HAP-1 (cell line): ENCODE measurements at regions not wholly inside any gene's neighbourhood (a gene's known extent, or its start where the extent isn't known, plus 50 kb on each side); places are given as distances from the start of the nearest gene placed in this dataset.

ENCODE experiments used
- DNase-seq, 2 experiments: peaks; one replicate each; pipeline ENCODE4 v3.0.0-alpha.2; 2016 to 2020; ENCODE audit warnings: low spot score in 2 of 2
- H3K27me3 ChIP-seq: fragments of 250-450 bp; sonication (Bioruptor Pico); 2 replicates; pipeline ENCODE4 v1.5.1; 2020; ENCODE audit warnings: low read depth, mild to moderate bottlenecking, moderate library complexity
- H3K36me3 ChIP-seq: fragments of 250-450 bp; sonication (Bioruptor Pico); replicated peaks from 2 replicates; pipeline ENCODE4 v1.5.1; 2020; ENCODE audit warnings: mild to moderate bottlenecking
- H3K4me1 ChIP-seq: fragments of 250-450 bp; sonication (Bioruptor Pico); 2 replicates; pipeline ENCODE4 v1.5.1; 2020; ENCODE audit warnings: mild to moderate bottlenecking
- H3K4me3 ChIP-seq: fragments of 250-450 bp; sonication (Bioruptor Pico); 2 replicates; pipeline ENCODE4 v1.5.1; 2020; ENCODE audit warnings: mild to moderate bottlenecking, moderate library complexity
- H3K9me3 ChIP-seq: fragments of 250-450 bp; sonication (Bioruptor Pico); 2 replicates; pipeline ENCODE4 v1.5.1; 2020; ENCODE audit warnings: mild to moderate bottlenecking, moderate library complexity
- in situ Hi-C: fragments of 300-500 bp; cut with MboI; formaldehyde crosslinking; loops from 3 replicates; pipeline ENCODE4 v1.14.3; 2020; ENCODE audit warnings: low sequenced_read_pairs, inconsistent platforms, mixed read lengths

GRCh38 chr15:25186411-25186810 lies 231.6 kb downstream of the SNRPN start:
- no peak overlapping the region for H3K4me3 ChIP-seq
- in situ Hi-C loops = no loop called here
- H3K4me1 ChIP-seq = no peaks in the 10 kb centered on the region
- DNase-seq = no peak
- no peaks in the 10 kb centered on the region for H3K27me3 ChIP-seq
- no peaks in the 10 kb centered on the region for H3K36me3 ChIP-seq
- peaks cover 2% of the 10 kb centered on the region; the same call in 1 of the 2 replicates for H3K9me3 ChIP-seq

GRCh38 chr15:25186906-25187645 lies 232.3 kb downstream of the SNRPN start:
- DNase-seq = no peak
- Histone ChIP-seq H3K36me3 (no peaks in the 10 kb centered on the region), H3K4me1 (no peaks in the 10 kb centered on the region), H3K9me3 (peaks cover 2% of the 10 kb centered on the region; the same call in 1 of the 2 replicates), H3K4me3 (no peak overlapping the region), H3K27me3 (no peaks in the 10 kb centered on the region)
- in situ Hi-C loops = no loop called here

- in situ Hi-C loops = no loop called here
- no peak for DNase-seq
- H3K4me3 ChIP-seq = no peak overlapping the region
- H3K36me3 ChIP-seq = no peaks in the 10 kb centered on the region
- H3K9me3 ChIP-seq = peaks cover 2% of the 10 kb centered on the region; the same call in 1 of the 2 replicates
- H3K27me3 ChIP-seq = no peaks in the 10 kb centered on the region
- no peaks in the 10 kb centered on the region for H3K4me1 ChIP-seq
These were observed 233.3 kb downstream of the SNRPN start for GRCh38 chr15:25188051-25188450.

GRCh38 chr15:25188551-25189101 lies 233.8 kb downstream of the SNRPN start:
- Histone ChIP-seq H3K9me3 (peaks cover 2% of the 10 kb centered on the region; the same call in 1 of the 2 replicates), H3K4me1 (no peaks in the 10 kb centered on the region), H3K27me3 (no peaks in the 10 kb centered on the region), H3K4me3 (no peak overlapping the region), H3K36me3 (no peaks in the 10 kb centered on the region)
- in situ Hi-C loops = no loop called here
- DNase-seq = no peak

GRCh38 chr15:25189551-25189950 lies 234.8 kb downstream of the SNRPN start:
- Histone ChIP-seq H3K9me3 (peaks cover 3% of the 10 kb centered on the region; the same call in 1 of the 2 replicates), H3K4me1 (no peaks in the 10 kb centered on the region), H3K4me3 (no peak overlapping the region), H3K27me3 (no peaks in the 10 kb centered on the region), H3K36me3 (no peaks in the 10 kb centered on the region)
- no peak for DNase-seq
- in situ Hi-C loops = no loop called here

- no peaks in the 10 kb centered on the region for H3K27me3 ChIP-seq
- 0 out of 2 replicates have a peak, but pooled peaks cover 2% of the 10 kb centered on the region for H3K9me3 ChIP-seq
- no peak overlapping the region for H3K4me3 ChIP-seq
- in situ Hi-C loops = no loop called here
- H3K36me3 ChIP-seq = no peaks in the 10 kb centered on the region
- H3K4me1 ChIP-seq = no peaks in the 10 kb centered on the region
- DNase-seq = no peak
These were observed 237.9 kb downstream of the SNRPN start for GRCh38 chr15:25192651-25193050.

- no peak for DNase-seq
- in situ Hi-C loops = loop anchor here (25.0 kb wide), 1 partner anchor 1570 kb away; the partner anchor contains the start of gene MAGEL2
- Histone ChIP-seq H3K27me3 (no peaks in the 10 kb centered on the region), H3K4me1 (no peaks in the 10 kb centered on the region), H3K4me3 (no peak overlapping the region), H3K36me3 (no peaks in the 10 kb centered on the region), H3K9me3 (no peaks in the 10 kb centered on the region)
These were observed 231.5 kb downstream of the UBE3A start for GRCh38 chr15:25207369-25207768.

- no peaks in the 10 kb centered on the region for H3K4me1 ChIP-seq
- no peak overlapping the region for H3K4me3 ChIP-seq
- in situ Hi-C loops = loop anchor here (25.0 kb wide), 1 partner anchor 1571 kb away; the partner anchor contains the start of gene MAGEL2
- no peaks in the 10 kb centered on the region for H3K9me3 ChIP-seq
- H3K27me3 ChIP-seq = no peaks in the 10 kb centered on the region
- H3K36me3 ChIP-seq = no peaks in the 10 kb centered on the region
- no peak for DNase-seq
These were observed 230.1 kb downstream of the UBE3A start for GRCh38 chr15:25208735-25209134.

GRCh38 chr15:25220834-25221233 lies 218.0 kb downstream of the UBE3A start:
- no peak for DNase-seq
- Histone ChIP-seq H3K27me3 (no peaks in the 10 kb centered on the region), H3K4me1 (no peaks in the 10 kb centered on the region), H3K36me3 (no peaks in the 10 kb centered on the region), H3K9me3 (no peaks in the 10 kb centered on the region; the same call in 1 of the 2 replicates), H3K4me3 (no peak overlapping the region)
- in situ Hi-C loops = loop anchor here (25.0 kb wide), 1 partner anchor 1584 kb away; the partner anchor contains the start of gene MAGEL2

GRCh38 chr15:25224396-25224795 lies 214.4 kb downstream of the UBE3A start:
- no peak overlapping the region for H3K4me3 ChIP-seq
- in situ Hi-C loops = loop anchor here (25.0 kb wide), 1 partner anchor 1587 kb away; the partner anchor contains the start of gene MAGEL2
- H3K9me3 ChIP-seq = no peaks in the 10 kb centered on the region; the same call in 1 of the 2 replicates
- no peak for DNase-seq
- no peaks in the 10 kb centered on the region for H3K27me3 ChIP-seq
- no peaks in the 10 kb centered on the region for H3K36me3 ChIP-seq
- no peaks in the 10 kb centered on the region for H3K4me1 ChIP-seq

- H3K27me3 ChIP-seq = no peaks in the 10 kb centered on the region
- no peaks in the 10 kb centered on the region for H3K4me1 ChIP-seq
- in situ Hi-C loops = no loop called here
- DNase-seq = no peak
- no peaks in the 10 kb centered on the region for H3K36me3 ChIP-seq
- no peaks in the 10 kb centered on the region for H3K9me3 ChIP-seq
- H3K4me3 ChIP-seq = no peak overlapping the region
These were observed 212.5 kb downstream of the UBE3A start for GRCh38 chr15:25226360-25226759.

- Histone ChIP-seq H3K36me3 (no peaks in the 10 kb centered on the region), H3K4me3 (no peak overlapping the region), H3K4me1 (no peaks in the 10 kb centered on the region), H3K27me3 (no peaks in the 10 kb centered on the region), H3K9me3 (no peaks in the 10 kb centered on the region)
- DNase-seq = no peak
- in situ Hi-C loops = no loop called here
These were observed 210.6 kb downstream of the UBE3A start for GRCh38 chr15:25228261-25228660.

GRCh38 chr15:25230442-25230841 lies 208.4 kb downstream of the UBE3A start:
- H3K4me3 ChIP-seq = no peak overlapping the region
- DNase-seq = no peak
- no peaks in the 10 kb centered on the region for H3K27me3 ChIP-seq
- H3K9me3 ChIP-seq = no peaks in the 10 kb centered on the region
- no peaks in the 10 kb centered on the region for H3K4me1 ChIP-seq
- no peaks in the 10 kb centered on the region for H3K36me3 ChIP-seq
- in situ Hi-C loops = no loop called here

GRCh38 chr15:25233766-25234350 lies 205.0 kb downstream of the UBE3A start:
- no peaks in the 10 kb centered on the region for H3K9me3 ChIP-seq
- no peak overlapping the region for H3K4me3 ChIP-seq
- no peaks in the 10 kb centered on the region for H3K27me3 ChIP-seq
- H3K36me3 ChIP-seq = no peaks in the 10 kb centered on the region
- no peak for DNase-seq
- H3K4me1 ChIP-seq = no peaks in the 10 kb centered on the region
- in situ Hi-C loops = no loop called here
